NCI-H1694 (cell line): ENCODE measurements at regions not wholly inside any gene's neighbourhood (a gene's known extent, or its start where the extent isn't known, plus 50 kb on each side); places are given as distances from the start of the nearest gene placed in this dataset.
"Not testable (repeated sequence)": the region's sequence is repeated elsewhere in the genome, so short reads cannot be mapped to it uniquely, and the experiment has no call there.

Experiments used
- DNase-seq: peaks from one replicate; lab custom pipeline; 2025; lab: John Stamatoyannopoulos, UW

DNA sequence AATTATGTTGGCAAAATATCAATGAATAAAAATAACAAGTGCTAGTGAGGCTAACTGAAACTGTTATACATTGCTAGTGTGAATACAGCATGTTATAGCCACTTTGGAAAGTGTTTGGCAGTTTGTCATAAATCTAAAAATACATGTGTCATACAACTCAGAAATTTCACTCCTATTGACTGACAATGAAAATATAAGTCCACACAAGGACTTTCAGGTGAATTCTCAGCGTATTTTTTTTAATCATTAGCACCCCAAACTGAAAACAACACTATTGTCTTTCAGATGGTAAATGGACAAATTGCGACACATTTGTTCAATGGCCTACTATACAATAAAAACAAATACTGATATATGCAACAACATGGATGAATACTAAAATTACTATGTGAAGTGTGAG is 884.8 kb downstream of the TRIB2 start:
- no peak for DNase-seq

DNA sequence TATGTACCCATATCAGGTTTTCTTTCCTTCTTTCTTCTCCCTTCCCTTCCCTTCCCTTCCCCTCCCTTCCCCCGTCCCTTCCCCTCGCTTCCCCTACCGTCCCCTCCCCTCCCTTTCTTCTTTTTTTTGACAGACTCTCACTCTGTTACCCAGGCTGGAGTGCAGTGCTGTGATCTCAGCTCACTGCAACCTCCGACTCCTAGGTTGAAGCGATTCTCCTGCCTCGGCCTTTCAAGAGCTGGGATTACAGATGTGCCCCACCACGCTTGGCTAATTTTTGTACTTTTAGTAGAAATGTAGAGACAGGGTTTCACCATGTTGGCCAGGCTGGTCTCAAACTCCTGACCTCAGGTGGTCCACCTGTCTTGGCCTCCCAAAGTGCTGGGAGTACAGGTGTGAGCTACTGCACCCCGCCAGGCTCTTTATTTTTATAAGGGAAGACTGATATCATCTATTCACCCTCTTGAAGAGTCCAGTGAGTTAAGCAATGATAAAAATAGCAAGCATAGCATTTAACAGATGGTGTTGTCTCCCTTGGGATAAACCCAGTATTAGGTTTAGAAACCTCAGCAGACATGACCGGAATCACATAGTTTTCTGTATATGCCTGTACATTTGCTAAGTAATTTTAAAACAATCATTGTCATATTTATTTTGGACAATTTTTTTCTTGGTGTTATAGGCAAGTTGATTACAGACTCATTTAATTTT is 888.4 kb downstream of the TRIB2 start:
- peak; percentile 18 for DNase-seq

DNA sequence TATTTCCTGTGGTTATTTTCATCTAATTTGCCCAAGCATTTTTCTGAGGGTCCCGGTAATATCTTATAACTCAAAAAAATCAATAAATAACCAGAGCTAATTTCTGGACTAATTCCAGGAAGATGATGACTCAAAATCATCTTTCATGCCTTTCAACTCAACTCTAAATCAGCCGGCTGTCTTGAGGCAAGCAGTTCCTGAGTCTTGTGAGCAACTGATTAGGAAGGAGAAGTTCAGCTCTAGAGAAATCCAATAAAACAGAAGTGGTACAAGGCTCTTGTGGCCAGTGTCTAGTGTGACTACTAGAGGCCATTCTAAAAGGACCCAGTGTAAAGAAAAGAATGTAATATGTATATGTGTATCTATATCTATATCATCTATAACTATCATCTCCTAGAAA is 890.4 kb downstream of the TRIB2 start:
- no peak for DNase-seq

DNA sequence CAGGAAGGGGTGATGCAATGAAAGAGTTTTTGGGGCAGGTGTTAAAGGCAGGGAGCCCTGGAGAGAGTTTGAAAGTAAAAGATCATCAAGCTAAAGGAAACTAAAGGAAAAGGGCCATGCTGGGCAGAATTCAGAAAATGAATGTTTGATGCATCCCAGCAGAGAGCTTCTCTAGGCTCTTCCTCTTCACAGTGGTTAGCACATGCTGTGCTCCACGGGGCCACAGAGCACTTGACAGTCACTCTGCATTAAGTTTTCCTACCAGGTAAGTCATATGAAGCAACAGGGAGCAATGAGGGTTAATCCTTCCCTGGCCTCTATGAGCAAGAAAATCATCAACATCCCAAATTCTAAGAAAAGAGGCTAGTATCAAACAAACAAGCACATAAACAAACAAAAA is 895.2 kb downstream of the TRIB2 start:
- no peak for DNase-seq

DNA sequence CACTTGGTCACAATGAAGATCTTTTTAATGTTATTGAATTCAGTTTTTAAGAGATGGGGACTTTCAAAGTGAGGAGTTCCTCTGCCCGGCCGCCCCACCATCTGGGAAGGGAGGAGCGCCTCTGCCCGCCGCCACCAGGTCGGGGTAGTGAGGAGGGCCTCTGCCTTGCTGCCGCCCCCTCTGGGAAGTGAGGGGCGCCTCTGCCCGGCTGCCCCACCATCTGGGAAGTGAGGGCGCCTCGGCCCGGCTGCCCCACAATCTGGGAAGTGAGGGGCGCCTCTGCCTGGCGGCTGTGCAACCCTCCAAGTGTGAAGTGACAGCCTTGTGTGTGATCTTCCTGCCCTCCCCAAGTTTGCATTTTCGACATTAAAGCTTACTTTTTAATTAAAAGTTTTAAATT is 899.3 kb downstream of the TRIB2 start:
- DNase-seq = no peak

DNA sequence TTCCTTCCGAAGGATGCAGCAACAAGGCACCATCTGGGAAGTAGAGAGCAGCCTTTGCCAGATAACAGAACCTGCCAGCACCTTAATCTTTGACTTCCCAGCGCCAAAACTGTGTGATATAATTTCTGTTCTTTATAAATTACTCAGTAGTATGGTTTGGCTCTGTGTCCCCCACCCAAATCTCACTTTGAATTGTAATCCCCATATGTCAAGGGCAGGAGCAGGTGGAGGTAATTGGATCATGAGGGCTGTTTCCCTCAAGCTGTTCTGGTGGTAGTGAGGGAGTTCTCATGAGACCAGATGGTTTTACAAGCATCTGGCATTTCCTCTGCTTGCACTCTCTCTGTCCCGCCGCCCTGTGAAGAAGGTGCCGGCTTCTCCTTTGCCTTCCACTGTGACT is 899.9 kb downstream of the TRIB2 start:
- peak; percentile 7 for DNase-seq

DNA sequence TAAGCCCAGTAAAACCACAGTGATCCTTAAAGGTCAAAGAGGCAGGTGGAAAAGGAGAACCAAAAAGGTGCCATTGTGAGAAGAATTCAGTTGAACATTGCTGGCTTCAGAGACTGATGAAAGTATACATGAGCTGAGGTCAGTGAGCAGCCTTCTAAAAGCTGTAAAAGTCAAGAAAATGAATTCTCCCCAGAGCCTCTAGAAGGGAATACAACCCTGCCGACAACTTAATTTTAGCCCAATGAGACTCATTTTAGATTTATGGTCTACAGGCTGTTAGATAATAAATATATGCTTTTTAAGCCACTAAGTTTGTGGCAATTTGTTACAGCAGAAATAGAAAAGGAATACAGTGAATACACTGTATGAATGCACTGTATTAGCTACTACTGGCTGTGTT is 911.4 kb downstream of the TRIB2 start:
- DNase-seq = no peak

DNA sequence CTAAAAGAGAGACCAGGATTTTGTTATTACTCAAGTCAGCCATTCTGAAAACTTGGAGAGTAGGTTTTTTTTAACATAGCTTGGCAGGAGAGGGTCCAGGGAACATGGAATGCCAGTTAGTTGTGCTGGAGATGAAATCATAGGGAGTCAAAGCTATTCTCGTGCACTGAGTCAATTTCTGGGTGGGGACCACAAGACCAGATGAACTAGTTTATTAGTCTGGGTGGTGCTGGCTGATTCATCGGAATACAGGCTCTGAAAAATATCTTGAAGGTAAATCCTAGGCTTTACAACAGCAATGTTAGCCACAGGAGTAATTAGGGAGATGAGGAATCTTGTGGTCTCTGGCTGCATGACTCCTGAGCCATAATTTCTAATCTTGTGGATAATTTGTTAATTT is 921.4 kb downstream of the TRIB2 start:
- DNase-seq = no peak

DNA sequence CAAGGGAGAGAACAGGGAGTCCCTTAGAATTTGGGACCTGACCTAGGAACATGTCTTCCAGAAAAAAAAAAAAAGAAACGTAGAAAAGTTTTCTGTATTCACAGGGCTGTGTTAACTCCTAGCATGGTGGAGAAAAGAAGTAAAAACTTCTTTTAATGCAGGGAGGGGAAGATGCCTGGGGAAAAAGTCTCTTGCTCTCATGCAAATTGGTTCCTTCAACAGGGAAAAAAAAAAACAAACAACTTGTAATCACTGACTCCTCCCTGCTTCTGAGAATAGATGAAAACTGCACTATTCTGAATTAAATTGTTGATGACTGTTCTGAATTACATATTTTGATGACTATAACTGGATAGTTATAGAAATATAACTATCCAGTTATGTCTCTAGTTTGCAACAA is 933.2 kb downstream of the TRIB2 start:
- no peak for DNase-seq

DNA sequence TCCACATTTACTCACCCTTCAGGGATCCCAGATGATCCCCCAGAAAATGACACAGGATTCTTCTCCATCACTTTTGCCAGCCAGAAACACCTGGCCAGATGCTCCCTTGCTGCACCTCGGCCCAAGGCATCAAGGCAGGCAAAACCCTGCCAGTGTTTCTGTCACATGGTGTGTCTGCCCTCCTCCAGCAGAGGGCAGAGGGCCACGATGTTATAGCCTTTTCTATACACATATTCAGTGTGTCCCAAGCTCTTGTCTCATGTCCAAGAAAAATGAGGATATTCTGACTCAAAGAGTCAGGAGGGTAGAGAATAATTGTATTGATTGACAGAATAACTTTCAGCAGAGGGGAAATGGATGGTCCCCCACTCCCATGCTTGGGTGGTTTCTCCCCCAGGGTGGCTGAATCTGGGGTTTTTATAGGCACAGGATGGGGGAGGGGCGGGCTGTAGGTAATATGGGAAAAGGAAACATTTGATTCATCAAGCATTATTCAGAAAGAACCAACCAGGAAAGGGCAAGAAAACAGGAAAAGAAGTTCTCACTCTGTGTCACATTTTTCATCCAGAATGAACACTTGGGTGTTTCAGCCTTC is 933.9 kb downstream of the TRIB2 start:
- no peak for DNase-seq

DNA sequence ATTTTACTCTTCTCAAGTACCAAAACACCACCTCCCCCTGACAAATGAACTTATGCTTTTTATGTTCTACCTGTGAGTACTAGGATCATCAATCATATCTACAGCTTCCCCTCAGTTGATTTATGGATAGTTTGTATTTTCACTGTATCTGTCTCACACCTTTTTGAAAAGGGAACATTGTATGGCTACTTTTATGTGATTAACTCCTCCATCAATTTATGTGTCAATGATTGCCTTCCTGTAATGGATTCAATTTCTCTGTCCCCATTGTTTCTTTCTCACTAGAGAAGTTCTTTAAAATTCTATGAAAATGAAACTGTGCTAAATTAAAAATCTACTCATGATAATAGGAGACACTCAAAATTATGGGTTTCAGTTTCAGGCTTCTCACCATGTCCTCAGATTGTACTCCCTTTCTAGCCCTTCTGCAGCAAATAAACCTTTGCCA is 935.0 kb downstream of the TRIB2 start:
- DNase-seq = no peak

DNA sequence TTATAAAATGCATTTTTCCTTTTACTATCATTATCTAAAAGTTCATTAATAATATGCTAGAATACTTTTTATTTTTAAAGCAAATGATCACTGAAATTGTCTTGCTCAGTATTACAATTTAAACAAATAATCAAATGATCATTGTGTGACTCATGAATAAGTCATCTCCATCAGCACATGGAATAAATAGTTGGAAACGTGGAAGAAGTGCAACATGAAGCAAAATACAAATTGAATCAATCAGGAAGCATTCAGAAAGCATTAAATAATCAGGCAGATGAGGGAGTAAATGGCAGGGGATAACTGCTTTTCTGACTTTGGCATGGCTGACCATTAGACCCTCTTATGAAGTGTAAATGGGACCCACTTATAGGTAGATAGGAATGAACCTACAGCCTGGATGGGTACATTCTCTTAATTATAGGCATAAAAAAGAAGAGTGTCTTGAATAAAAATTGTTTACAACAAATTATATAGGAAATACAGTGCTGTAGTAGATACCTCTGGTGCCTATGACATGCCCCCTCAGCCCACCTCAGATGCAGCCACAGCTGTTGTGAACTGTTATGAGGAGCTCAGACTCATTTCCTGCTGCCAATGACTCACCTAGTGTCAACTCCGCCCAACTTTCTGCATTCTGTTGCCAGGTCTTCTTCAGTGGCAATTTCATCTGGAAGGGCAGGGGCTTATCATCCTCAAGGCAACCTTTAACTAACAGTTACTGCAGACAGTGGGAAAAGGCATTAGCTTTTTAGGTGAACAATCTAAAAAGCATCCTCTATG is 936.0 kb downstream of the TRIB2 start:
- no peak for DNase-seq

DNA sequence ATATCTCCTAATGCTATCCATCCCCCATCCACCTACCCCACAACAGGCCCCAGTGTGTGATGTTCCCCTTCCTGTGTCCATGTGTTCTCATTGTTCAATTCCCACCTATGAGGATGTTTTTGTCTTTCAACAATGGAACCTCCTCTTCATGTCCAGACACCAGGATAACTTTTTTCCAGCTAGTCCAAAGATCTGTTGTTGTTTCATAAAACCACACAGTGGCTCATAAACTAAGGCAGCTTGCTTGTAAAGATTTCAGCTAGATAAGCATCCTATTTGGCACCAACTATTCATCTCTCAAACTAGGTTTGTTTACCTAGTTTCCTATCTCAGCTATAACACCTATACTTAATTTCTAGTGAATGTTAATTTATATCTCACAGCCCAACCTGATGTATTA is 937.7 kb downstream of the TRIB2 start:
- no peak for DNase-seq

DNA sequence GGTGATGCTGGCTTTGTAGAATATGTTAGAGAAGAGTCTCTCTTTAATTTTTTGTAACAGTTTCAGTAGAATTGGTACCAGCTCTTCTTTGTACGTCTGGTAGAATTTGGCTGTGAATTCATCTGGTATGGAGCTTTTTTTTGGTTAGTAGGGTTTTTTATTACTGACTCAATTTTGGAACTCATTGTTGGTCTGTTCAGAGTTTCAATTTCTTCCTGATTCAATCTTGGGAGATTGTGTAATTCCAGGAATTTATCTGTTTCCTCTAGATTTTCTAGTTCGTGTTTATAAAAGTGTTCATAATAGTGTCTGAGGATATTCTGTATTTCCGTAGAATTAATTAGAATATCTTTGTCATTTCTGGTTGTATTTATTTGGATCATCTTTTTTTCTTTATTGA is 943.5 kb downstream of the TRIB2 start:
- DNase-seq = no peak

DNA sequence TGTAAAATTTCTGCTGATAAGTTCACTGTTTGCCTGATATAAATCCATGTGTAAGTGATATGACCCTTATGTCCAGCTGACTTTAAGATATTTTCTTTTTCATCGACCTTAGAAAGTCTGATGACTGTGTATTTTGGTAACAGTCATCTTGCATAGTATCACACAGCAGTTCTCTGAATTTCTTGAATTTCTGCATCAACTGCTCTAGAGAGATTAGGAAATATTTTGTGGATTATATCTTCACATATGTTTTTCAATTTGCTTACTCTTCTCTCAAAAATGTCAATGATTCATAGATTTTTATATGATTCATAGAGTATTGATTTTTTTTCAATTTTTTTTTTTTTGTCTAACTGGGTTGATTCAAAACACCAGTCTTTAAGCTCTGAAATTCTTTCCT is 945.3 kb downstream of the TRIB2 start:
- DNase-seq = no peak

DNA sequence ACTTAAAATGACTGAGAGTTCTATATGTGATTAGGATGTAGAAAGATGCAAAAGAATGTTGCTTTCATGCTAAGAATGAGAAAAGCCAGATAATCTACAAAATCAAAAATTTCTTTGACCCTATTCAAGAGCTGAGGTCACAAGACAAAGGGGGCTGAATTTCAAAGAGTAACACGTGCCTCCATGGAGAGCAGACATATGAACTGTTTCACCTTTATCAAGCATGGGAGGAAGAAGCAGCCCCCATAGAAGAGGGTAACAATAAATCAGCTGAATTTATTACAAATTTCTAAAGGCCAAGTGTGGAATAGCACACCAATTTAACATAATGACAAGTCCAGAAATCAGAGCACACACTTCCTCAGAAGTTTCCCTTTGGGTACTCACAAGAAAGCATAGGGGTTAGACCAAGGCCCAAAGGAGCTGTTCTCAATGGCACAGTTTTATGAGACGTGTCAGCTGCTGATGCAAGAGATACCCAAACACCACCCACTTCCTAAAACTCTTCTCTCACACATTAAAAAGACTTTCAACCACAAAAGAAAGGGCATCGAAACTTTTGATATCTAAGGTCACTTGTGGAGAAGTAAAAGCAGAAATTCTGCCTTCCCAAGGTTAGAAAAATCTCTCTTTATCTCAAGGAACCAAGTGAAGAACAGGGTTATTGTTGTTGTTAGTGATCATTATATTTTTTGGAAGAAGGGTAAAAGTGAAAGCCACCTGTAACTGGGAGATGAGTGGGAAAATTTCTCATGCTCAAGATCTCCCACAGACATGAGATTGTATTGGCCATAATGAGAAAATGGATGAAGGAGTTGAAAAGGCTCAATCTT is 950.1 kb downstream of the TRIB2 start:
- no peak for DNase-seq

DNA sequence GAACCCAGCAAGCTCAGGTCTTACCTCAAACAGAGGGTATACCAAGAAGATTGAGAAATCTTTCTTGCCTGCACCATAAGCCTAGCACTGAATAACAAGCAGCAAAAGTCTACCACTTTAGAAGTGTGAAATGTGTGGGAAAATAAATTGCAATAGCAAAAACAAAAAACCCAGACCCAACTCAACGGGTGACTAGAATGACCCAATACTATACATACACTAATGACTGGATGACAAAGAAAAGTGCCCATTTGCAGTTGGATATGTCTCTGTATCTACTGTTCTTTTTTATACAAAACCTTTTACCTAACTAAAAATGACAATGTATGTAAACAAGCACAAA is 950.6 kb downstream of the TRIB2 start:
- no peak for DNase-seq

DNA sequence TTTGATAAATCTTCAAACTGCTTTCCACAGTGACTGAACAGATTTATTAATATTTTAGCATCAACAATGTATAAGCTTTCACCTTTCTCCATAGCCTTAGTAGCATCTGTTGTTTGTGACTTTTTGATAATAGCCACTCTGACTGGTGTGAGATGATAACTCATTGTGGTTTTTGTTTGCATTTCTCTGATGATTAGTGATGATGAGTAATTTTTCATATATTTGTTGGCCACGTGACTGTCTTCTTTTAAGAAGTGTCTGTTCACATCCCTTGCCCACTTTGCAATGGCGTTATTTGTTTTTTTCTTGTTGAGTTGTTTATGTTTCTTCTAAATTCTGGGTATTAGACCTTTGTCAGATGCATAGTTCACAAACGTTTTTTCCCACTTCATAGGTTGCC is 952.9 kb downstream of the TRIB2 start:
- no peak for DNase-seq

DNA sequence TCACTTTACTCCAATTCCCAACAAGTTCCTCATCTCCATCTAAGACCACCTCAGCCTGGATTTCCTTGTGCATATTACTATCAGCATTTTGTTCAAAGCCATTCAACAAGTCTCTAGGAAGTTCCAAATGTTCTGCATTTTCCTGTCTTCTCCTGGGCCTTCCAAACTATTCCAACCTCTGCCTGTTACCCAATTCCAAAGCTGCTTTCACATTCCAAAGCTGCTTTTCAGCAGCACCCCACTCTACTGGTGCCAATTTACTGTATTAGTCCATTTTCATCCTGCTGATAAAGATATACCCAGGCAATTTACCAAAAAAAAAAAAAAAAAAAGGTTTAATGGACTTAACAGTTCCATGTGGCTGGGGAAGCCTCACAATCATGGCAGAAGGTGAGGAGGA is 957.1 kb downstream of the TRIB2 start:
- DNase-seq = not testable (repeated sequence)

DNA sequence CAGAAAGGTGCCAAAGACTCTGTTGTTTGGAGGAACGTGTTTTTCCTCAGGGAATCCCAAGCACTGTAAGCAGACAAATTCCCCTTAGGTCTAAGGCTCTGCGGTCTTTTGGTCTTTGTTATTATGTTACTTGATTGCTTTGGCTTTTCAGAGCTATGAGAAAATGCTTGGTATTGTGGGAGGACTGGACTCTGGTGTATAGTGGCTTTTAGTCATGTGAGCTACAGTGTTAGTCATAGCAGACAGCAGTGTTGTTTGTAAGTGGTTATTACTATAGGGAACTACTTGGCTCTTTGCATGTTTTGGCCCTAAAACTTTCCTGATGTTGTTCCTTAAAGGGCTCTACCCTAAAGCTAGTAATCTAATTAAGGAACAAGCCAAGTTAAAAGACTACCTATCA is 956.2 kb upstream of the LRATD1 start:
- DNase-seq = no peak

DNA sequence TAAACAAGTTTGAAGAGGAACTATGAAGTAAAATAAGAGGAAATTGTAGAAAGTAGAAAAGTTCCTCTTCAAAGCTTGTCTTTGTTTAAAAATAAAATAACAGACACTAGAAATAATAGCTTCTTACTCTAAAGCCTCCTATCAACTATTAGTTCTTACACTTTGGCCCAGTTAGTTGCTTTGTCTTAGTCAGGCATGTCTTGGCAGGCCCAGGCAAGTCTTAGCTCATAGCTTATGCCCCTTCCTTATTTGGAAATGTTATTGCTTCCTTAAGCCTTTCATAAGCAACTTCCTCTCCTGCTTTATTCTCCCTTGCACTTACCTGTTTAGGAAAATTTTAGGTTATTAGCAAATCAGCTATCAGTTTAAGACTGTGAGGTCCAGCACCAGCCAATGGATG is 950.6 kb upstream of the LRATD1 start:
- no peak for DNase-seq

DNA sequence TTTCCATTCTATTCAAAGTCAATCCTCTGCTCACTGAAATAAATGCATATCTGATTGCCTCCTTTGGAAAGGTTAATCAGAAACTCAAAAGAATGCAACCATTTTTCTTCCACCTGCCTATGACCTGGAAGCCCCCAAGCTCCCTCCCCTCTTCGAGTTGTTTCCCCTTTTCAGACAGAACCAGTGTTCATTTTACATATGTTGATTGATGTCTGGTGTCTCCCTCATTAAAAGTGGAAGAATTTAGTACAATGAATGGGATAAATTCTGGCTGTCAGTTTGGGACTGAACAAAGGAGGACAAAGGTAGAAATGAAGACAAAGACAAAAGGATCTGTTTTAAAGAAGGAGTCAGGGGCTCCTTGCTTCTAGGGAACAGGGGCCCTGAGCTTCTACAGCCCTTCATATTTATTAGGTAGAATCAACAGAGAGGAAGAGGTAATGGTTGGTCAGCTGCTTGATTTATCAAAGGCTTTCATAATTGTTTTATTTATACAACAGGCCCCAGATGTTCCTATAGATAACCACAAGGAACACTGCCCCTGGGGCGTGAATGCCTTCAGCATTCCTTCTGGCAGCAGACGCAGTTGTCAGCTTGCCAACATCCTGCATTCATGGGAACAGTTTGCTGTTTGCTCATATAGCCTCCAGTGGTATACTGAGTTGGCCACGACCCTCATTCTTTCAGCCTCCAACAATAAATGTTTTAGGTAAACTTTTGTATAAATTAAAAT is 949.8 kb upstream of the LRATD1 start:
- no peak for DNase-seq
